ENCODE measurements at regions not wholly inside any gene's neighbourhood (a gene's known extent, or its start where the extent isn't known, plus 50 kb on each side); places are given as distances from the start of the nearest gene placed in this dataset.

DNA sequence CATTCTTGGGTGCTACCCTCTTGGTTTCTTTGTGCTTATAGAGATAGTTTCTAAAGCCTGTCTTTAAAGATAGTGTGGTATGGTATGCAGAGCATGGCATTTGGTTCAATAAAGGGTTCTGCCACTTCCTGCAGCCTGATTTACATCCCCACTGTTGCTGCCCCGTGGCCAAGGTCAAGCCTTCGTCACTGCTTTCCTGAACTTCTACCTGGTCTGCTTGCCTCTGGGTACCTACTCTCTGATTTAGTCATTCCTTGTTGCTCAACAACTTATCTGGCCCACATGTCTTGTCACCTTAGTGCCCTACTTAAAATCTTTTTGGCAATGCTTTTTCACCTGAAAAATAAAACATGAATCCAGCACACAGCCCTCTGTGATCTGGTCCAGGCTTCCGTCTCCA lies 352.9 kb downstream of the LPIN1 start:
- no peaks in the 10 kb centered on the region for H3K4me1 ChIP-seq
- no peaks in the 10 kb centered on the region for H3K9me3 ChIP-seq
- H3K4me3 ChIP-seq: no peak overlapping the region
- H3K27me3 ChIP-seq: no peaks in the 10 kb centered on the region
- no peaks in the 10 kb centered on the region for H3K36me3 ChIP-seq
- WGBS, 2 donors: 79% methylated on average over 3 of the region's 3 CpGs
- H3K27ac ChIP-seq: no peak overlapping the region
- DNase-seq (ENCODE audit: low spot score in 2 of 2): no peak
- TF ChIP-seq POLR2A (IDR thresholded peaks at IDR 0.05) (no peak), EP300 (IDR thresholded peaks at IDR 0.05) (no peak)
- TF ChIP-seq, protein P1, sequence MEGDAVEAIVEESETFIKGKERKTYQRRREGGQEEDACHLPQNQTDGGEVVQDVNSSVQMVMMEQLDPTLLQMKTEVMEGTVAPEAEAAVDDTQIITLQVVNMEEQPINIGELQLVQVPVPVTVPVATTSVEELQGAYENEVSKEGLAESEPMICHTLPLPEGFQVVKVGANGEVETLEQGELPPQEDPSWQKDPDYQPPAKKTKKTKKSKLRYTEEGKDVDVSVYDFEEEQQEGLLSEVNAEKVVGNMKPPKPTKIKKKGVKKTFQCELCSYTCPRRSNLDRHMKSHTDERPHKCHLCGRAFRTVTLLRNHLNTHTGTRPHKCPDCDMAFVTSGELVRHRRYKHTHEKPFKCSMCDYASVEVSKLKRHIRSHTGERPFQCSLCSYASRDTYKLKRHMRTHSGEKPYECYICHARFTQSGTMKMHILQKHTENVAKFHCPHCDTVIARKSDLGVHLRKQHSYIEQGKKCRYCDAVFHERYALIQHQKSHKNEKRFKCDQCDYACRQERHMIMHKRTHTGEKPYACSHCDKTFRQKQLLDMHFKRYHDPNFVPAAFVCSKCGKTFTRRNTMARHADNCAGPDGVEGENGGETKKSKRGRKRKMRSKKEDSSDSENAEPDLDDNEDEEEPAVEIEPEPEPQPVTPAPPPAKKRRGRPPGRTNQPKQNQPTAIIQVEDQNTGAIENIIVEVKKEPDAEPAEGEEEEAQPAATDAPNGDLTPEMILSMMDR (IDR thresholded peaks at IDR 0.05): no peak

DNA sequence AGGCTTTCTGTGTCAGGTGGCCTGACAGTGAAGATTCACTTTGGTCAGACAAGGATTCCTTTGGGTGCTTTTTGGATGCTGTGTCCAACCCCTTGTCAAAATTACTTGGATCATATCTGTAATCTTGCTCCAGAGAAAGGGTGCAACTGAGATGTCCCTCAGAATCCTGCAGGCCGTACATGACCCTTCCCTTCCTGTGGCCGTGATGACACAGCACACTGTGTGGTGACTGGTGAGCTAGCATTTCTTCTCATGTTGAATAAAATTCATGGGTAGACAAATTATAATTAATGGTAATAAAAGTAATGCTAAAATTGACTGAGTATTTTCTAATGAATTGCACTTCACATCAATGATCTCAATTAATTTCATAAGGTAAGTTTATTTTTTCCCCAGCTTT lies 356.2 kb downstream of the LPIN1 start:
- 90 to 92% methylated on average over 2 of the region's 2 CpGs for WGBS, 2 donors
- Histone ChIP-seq H3K9me3 (no peaks in the 10 kb centered on the region), H3K27me3 (no peaks in the 10 kb centered on the region), H3K27ac (no peak overlapping the region), H3K36me3 (no peaks in the 10 kb centered on the region), H3K4me3 (no peak overlapping the region), H3K4me1 (no peaks in the 10 kb centered on the region)
- TF ChIP-seq POLR2A (IDR thresholded peaks at IDR 0.05) (no peak), EP300 (IDR thresholded peaks at IDR 0.05) (no peak)
- TF ChIP-seq, protein P1 (IDR thresholded peaks at IDR 0.05): no peak
- DNase-seq (ENCODE audit: low spot score in 2 of 2): no peak

DNA sequence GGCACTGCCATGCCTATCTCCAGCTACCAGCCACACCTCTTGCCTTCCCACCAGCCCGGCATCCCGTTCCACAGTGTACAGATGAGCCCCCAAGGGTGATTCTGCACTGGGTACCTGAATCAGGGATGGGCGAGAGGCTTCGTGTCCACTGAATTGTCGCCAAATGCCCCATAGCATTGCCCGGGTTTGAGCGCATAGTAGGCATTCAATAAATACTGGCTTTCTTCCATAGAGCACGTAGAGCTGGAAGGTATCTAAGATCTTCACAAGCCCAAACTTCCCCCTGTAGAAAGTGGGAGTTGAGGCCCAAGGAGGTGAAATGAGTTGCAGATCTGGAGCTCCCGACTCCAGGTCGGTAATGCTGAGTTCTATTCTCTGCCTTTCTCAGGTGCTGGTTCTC lies 358.7 kb downstream of the LPIN1 start:
- H3K36me3 ChIP-seq: no peaks in the 10 kb centered on the region
- H3K4me1 ChIP-seq: peaks cover 0 to 8% (median 0%) of the 10 kb centered on the region in 4 donors
- DNase-seq (ENCODE audit: low spot score in 2 of 2): no peak
- H3K9me3 ChIP-seq: no peaks in the 10 kb centered on the region
- no peak overlapping the region for H3K27ac ChIP-seq
- TF ChIP-seq, protein P1 (IDR thresholded peaks at IDR 0.05): no peak
- TF ChIP-seq POLR2A (IDR thresholded peaks at IDR 0.05) (no peak), EP300 (IDR thresholded peaks at IDR 0.05) (no peak)
- WGBS, 2 donors: 84 to 96% methylated on average over 10 of the region's 10 CpGs
- no peak overlapping the region for H3K4me3 ChIP-seq
- no peaks in the 10 kb centered on the region for H3K27me3 ChIP-seq

DNA sequence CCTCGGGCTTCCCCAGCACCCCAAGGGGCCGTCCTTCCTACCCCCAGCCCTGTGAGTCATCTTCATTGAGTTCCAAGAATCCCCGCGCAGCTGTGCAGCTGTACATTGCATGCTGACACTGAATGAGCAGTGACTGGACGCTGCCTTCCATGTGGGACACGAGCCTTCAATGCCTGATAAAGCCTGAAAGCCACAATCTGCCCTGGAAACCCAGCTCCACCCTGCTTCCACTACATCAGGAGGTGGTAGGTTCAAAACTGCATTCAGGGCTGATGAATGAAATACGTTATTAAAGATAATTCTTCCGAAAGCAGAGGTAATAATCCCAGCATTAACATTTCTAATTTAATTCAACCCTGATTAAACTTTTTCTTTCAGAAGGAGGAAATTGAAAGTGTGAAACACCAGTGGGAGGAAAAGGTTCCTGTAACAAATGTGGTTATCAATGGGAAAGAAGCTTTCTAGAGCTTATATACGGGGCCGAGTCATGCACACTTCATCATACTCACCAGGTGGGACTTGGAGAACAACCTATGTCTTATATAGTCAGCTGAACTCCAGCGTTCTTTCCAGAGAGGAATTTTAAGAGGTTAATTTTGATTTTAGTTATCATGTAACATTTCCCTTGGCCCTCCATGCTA lies 360.1 kb downstream of the LPIN1 start:
- no peaks in the 10 kb centered on the region for H3K36me3 ChIP-seq
- peaks cover 0 to 11% (median 0%) of the 10 kb centered on the region in 4 donors for H3K4me1 ChIP-seq
- H3K9me3 ChIP-seq: no peaks in the 10 kb centered on the region
- TF ChIP-seq, protein P1 (IDR thresholded peaks at IDR 0.05): no peak
- TF ChIP-seq EP300 (IDR thresholded peaks at IDR 0.05) (no peak), POLR2A (IDR thresholded peaks at IDR 0.05) (no peak)
- no peak overlapping the region for H3K4me3 ChIP-seq
- no peaks in the 10 kb centered on the region for H3K27me3 ChIP-seq
- no peak overlapping the region for H3K27ac ChIP-seq
- 60 to 61% methylated on average over 11 of the region's 11 CpGs for WGBS, 2 donors
- DNase-seq (ENCODE audit: low spot score in 2 of 2): no peak

DNA sequence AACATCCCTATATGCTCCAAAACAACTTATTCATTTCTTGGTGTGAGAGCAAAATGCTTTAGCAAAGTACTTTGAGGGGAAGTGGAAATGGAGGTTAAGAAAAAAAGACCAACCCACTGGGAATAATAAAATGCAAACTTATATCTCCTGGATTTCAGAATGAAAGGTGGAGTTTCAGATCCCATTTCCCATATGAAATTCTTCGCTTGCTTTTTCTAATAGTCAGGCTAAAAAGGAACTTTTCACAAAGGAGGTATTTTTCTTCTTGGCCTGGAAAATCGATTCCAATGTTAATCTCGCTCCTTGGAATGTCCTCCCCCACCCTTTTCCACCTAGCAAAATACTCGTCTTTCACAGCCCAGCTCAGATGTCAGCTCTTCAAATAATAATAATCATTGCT lies 360.9 kb downstream of the LPIN1 start:
- no peaks in the 10 kb centered on the region for H3K36me3 ChIP-seq
- peaks cover 0 to 11% (median 0%) of the 10 kb centered on the region in 4 donors for H3K4me1 ChIP-seq
- no peak overlapping the region for H3K4me3 ChIP-seq
- H3K27ac ChIP-seq: no peak overlapping the region
- DNase-seq (ENCODE audit: low spot score in 2 of 2): no peak
- no peaks in the 10 kb centered on the region for H3K9me3 ChIP-seq
- 18 to 34% methylated on average over 4 of the region's 4 CpGs for WGBS, 2 donors
- no peaks in the 10 kb centered on the region for H3K27me3 ChIP-seq
- TF ChIP-seq EP300 (IDR thresholded peaks at IDR 0.05): no peak
- TF ChIP-seq, protein P1 (IDR thresholded peaks at IDR 0.05): no peak
- TF ChIP-seq POLR2A (IDR thresholded peaks at IDR 0.05): no peak

Data from tibial nerve (tissue), 4 donors.